D721Med (cell line): ENCODE measurements at regions not wholly inside any gene's neighbourhood (a gene's known extent, or its start where the extent isn't known, plus 50 kb on each side); places are given as distances from the start of the nearest gene placed in this dataset.
"Not testable (repeated sequence)": the region's sequence is repeated elsewhere in the genome, so short reads cannot be mapped to it uniquely, and the experiment has no call there.

ENCODE experiments used
- DNase-seq: peaks from one replicate; pipeline ENCODE4 v3.0.0; 2011; ENCODE audit warnings: low spot score; ENCODE audit not compliant: insufficient read length
- FAIRE-seq: peaks from 2 replicates; lab custom pipeline; 2011; peaks lifted over from hg19 to GRCh38; lab: Jason Lieb, UNC
- TF ChIP-seq, protein P1 (sequence below): IDR thresholded peaks from 2 replicates; pipeline ENCODE4 v1.5.1; 2012; ENCODE audit warnings: mild to moderate bottlenecking, control low read depth; ENCODE audit not compliant: insufficient read depth; ENCODE audit errors: missing control alignments

DNA sequence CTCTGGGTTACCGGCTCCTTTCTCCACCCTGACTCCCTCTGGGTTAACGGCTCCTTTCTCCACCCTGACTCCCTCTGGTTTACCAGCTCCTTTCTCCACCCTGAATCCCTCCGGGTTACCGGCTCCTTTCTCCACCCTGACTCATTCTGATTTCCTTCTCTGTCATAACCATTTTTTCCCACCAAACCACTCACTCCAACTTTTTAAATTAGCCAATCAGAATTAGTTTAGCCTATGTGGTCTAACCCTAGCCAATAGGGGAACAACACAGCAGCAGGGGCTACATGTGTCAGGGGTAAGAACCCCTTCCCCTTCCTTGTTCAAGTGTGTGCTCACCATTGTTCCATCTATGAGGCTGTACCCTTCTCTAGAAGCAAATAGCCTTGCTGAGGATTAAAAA is 98.4 kb upstream of the RBM19 start:
- no peak for FAIRE-seq
- TF ChIP-seq, protein P1, sequence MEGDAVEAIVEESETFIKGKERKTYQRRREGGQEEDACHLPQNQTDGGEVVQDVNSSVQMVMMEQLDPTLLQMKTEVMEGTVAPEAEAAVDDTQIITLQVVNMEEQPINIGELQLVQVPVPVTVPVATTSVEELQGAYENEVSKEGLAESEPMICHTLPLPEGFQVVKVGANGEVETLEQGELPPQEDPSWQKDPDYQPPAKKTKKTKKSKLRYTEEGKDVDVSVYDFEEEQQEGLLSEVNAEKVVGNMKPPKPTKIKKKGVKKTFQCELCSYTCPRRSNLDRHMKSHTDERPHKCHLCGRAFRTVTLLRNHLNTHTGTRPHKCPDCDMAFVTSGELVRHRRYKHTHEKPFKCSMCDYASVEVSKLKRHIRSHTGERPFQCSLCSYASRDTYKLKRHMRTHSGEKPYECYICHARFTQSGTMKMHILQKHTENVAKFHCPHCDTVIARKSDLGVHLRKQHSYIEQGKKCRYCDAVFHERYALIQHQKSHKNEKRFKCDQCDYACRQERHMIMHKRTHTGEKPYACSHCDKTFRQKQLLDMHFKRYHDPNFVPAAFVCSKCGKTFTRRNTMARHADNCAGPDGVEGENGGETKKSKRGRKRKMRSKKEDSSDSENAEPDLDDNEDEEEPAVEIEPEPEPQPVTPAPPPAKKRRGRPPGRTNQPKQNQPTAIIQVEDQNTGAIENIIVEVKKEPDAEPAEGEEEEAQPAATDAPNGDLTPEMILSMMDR = no peak
- DNase-seq = no peak

DNA sequence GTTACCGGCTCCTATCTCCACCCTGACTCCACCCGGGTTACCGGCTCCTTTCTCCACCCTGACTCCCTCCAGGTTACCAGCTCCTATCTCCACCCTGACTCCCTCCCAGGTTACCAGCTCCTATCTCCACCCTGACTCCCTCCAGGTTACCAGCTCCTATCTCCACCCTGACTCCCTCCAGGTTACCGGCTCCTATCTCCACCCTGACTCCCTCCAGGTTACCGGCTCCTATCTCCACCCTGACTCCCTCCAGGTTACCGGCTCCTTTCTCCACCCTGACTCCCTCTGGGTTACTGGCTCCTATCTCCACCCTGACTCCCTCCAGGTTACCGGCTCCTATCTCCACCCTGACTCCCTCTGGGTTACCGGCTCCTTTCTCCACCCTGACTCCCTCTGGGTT is 97.9 kb upstream of the RBM19 start:
- not testable (repeated sequence) for FAIRE-seq, DNase-seq

DNA sequence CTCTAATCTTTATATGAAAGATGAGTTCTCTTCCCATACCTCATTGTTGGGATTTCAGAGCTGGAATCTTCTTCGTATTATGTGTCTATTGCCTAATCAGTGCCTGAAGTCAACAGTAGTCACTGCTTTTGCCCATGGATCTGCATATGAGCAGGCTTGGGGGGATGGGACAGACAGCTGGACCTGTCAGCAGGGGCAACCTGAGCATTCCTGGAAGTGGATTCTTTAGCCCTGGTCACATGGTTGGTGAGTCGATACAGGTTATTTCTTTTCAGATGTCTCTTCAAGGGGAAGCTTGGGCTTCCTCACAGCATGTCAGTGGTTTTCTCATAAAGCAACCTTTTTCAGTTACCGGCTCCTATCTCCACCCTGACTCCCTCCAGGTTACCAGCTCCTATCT is 97.3 kb upstream of the RBM19 start:
- no peak for FAIRE-seq

DNA sequence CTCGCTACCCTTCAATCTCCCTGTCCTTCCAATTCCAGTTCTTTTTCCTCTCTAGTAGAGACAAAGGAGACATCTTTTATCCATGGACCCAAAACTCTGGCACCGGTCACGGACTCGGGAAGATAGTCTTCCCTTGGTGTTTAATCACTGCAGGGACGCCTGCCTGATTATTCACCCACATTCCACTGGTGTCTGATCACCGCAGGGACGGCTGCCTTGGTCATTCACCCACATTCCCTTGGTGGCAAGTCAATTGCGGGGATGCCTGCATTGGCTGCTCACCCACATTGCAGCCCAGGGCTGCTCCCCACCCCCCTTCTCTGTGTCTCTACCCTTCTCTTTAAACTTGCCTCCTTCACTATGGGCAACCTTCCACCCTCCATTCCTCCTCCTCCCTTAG is 90.2 kb upstream of the RBM19 start:
- DNase-seq, FAIRE-seq: not testable (repeated sequence)

More for the DNA sequence above, 97.3 kb upstream of the RBM19 start:
- TF ChIP-seq, protein P1 = no peak
- DNase-seq = no peak

DNA sequence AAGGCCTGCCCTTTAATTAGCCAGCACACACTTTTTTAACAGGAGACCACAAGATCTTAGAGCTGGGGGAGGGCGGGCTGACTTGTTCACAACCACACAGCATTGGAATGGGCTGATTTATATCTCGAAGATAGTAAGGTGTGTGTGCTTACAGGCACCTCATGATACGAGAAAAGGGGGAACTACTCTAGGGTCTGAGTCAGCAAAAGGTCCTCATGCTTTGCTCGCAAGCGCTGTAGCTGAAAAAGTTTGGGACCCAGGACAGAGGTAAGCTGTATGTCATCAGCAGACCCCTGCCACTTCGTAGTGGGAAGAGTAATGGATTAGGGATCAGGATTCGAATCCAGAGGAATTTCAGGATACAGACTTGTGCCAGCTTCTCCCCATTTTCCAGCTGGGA is 88.9 kb upstream of the RBM19 start:
- DNase-seq = no peak
- TF ChIP-seq, protein P1 = no peak
- no peak for FAIRE-seq

DNA sequence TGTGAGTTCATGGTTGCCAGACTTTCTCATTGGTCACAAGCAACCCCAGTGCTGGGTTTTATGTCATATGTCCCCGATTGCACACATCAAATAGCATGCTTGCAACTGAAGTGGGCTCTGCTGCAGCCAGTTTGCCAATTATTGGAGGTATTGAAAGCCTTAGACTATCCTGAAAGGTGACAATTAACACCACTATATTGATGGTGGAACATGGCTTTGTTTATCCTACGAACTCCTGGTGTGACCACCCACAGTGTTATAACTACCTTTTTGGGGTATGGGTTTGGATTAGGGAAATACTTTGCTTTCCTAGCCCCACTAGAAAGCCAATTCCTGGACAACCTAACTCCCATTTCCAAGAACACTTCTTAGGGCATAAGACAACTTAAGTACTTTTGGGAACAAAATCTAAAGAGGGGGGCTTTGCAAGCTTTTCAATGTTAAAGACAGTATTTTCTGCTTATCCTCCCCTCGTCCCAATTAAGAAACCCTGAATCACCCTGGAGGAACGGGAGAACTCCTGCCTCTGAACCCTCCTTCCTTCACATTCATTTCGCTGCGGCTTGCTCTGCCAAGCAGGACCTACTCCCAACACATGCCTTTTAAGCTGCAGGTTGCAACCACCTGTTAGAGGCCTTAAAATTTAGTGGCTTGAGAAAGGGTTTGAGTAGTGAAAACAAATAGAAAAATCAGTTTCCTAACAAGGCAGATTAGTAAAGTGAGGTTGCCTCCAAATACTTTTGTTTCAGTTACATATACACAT is 80.3 kb upstream of the RBM19 start:
- no peak for DNase-seq
- TF ChIP-seq, protein P1 = no peak
- FAIRE-seq = no peak

DNA sequence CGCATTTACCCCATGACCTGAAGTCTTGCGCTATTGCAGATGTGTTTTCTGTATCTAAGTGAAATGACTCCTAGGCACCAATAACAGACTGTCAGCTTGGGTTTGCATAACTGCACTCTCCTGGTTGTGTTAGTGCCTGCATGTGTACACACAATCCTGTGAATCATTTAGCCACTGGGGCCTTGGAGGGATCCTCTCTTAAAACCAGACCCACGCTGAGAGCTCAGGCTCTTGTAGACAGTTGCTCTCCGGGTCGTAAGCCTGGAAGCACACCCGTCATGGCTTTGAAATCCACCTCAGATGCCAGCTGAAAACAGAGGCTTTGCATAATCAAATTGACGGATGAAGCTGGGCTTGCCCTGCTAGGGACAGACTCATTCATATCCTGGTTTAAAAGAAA is 79.2 kb upstream of the RBM19 start:
- no peak for FAIRE-seq
- TF ChIP-seq, protein P1 = no peak
- no peak for DNase-seq

DNA sequence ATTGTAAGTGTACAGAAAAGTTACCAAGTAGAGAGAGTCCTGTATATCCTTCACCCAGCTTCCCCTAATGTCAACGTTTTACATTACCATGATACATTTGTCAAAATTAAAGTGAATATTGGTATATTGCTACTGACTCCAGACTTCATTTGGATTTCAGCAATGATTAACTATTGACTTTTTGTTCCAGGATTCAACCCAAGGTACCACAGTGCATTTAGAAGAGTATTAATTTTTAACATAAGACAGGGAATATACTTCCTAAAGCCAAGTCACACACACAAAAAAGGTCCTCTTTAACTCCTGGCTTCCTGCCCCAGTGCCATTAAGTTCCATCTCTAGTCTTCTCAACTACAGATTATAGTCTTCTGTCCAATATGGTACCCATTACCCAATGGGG is 75.5 kb upstream of the RBM19 start:
- FAIRE-seq (no peak), DNase-seq (no peak)

More for the DNA sequence above, 75.5 kb upstream of the RBM19 start:
- TF ChIP-seq, protein P1 = no peak
